ENCODE measurements at regions not wholly inside any gene's neighbourhood (a gene's known extent, or its start where the extent isn't known, plus 50 kb on each side); places are given as distances from the start of the nearest gene placed in this dataset.
"Not testable (repeated sequence)": the region's sequence is repeated elsewhere in the genome, so short reads cannot be mapped to it uniquely, and the experiment has no call there.

DNA sequence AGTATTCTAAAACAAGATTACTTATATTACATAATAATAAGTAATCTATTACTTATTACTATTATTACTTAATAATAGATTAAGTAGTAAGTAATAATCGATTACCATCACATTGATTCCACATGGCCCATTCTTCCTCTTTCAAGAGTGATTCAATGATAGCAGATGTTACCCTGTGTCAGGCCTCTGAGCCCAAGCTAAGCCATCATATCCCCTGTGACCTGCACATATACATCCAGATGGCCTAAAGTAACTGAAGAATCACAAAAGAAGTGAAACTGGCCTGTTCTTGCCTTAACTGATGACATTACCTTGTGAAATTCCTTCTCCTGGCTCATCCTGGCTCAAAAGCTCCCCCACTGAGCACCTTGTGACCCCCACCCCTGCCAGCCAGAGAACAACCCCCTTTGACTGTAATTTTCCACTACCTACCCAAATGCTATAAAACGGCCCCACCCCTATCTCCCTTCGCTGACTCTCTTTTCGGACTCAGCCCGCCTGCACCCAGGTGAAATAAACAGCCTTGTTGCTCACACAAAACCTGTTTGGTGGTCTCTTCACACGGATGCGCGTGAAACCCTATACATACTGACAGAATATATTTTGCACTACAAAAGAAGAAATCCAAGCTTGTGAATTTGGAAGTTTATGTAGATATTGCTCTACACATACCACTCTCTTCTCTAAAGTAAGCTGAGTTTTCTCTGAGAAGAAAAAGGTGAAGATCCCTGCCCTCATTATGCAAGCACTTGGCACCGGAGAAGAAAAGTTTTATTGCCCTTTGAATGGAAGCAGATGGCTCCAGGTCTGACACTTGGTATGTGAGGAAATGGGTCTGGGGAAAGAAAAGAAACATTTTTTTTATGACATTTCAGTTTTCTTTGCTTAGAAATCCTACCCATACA lies 488.6 kb upstream of the IMPG1 start:
- H3K27me3 Mint-ChIP-seq; H3K36me3 ChIP-seq (ENCODE audit: insufficient read depth, low read length); H3K36me3 Mint-ChIP-seq; H3K4me3 Mint-ChIP-seq; H3K4me3 ChIP-seq (ENCODE audit: low read length in 2 of 2); H3K9me3 ChIP-seq (ENCODE audit: control insufficient read depth in 1 of 2, low read length in 2 of 2); intact Hi-C loops (cut with micrococcal nuclease); H3K27me3 ChIP-seq (ENCODE audit: insufficient read depth, low read length); H3K27ac Mint-ChIP-seq; POLR2A ChIA-PET (ENCODE audit: partially characterized antibody); DNase-seq; H3K27ac ChIP-seq (ENCODE audit: low read depth, low read length); H3K4me1 ChIP-seq (ENCODE audit: insufficient read depth, low read length); H3K4me1 Mint-ChIP-seq; CTCF ChIA-PET (ENCODE audit: partially characterized antibody): not testable (repeated sequence)
- H3K9me3 Mint-ChIP-seq, result peaks cover 0 to 14% (median 2%) of the 10 kb centered on the region in 8 donors

DNA sequence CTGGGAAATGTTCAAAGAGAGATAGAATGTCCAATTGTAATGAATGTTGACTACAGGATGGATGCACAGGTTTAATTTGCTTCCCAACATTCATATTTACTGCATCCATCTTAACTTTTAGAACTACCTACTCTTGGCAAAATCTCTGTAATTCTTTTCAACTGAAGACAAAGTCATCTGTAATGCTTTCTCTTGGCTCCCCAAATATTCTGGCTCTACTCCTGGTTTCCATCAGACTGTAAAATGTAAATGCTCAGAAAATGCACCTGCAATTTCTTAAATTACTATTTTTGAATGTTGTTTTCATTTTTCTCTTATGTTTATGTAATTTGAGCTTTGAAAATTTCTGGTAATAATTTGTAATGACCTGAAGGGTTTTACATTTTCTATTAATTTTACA lies 480.8 kb upstream of the IMPG1 start:
- no peaks in the 10 kb centered on the region for H3K27me3 ChIP-seq (ENCODE audit: insufficient read depth, low read length)
- CTCF ChIA-PET (ENCODE audit: partially characterized antibody), result no interaction called here
- no peaks in the 10 kb centered on the region for H3K4me1 ChIP-seq (ENCODE audit: insufficient read depth, low read length)
- intact Hi-C loops (cut with micrococcal nuclease), result no loop called here
- Mint-ChIP-seq H3K4me1 (no peaks in the 10 kb centered on the region), H3K4me3 (no peak overlapping the region), H3K36me3 (no peaks in the 10 kb centered on the region), H3K9me3 (peaks cover 0 to 10% (median 3%) of the 10 kb centered on the region in 8 donors), H3K27me3 (no peaks in the 10 kb centered on the region), H3K27ac (no peak overlapping the region)
- no peak overlapping the region for H3K4me3 ChIP-seq (ENCODE audit: low read length in 2 of 2)
- POLR2A ChIA-PET (ENCODE audit: partially characterized antibody), result no interaction called here
- no peak overlapping the region for H3K27ac ChIP-seq (ENCODE audit: low read depth, low read length)
- H3K9me3 ChIP-seq (ENCODE audit: control insufficient read depth in 1 of 2, low read length in 2 of 2), result no peaks in the 10 kb centered on the region
- no peaks in the 10 kb centered on the region for H3K36me3 ChIP-seq (ENCODE audit: insufficient read depth, low read length)
- DNase-seq, result no peak

DNA sequence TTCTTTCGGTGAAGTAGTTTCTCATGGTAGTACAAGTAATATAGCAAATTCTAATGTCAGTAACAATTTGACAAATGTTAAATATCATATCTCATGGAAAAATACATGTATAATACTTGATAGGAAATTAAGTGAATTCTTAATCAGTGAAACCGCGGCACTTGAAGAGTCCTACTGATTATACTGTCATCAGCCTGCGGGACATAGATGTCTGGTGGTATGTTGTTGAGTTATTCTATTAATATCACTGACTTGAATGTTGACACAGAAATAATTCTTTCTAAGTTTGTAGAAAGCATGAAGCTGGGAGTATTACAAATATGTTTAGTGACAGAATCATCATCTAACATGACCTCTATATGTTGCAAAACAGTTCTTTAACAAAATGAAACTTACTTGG lies 479.8 kb upstream of the IMPG1 start:
- Mint-ChIP-seq H3K27me3 (no peaks in the 10 kb centered on the region), H3K36me3 (no peaks in the 10 kb centered on the region), H3K4me1 (no peaks in the 10 kb centered on the region), H3K27ac (no peak overlapping the region), H3K4me3 (no peak overlapping the region), H3K9me3 (peaks cover 0 to 10% (median 2%) of the 10 kb centered on the region in 8 donors)
- ChIA-PET POLR2A (ENCODE audit: partially characterized antibody) (no interaction called here), CTCF (ENCODE audit: partially characterized antibody) (no interaction called here)
- no peak for DNase-seq
- intact Hi-C loops (cut with micrococcal nuclease), result no loop called here
- Histone ChIP-seq H3K27me3 (ENCODE audit: insufficient read depth, low read length) (no peaks in the 10 kb centered on the region), H3K27ac (ENCODE audit: low read depth, low read length) (no peak overlapping the region), H3K4me1 (ENCODE audit: insufficient read depth, low read length) (no peaks in the 10 kb centered on the region), H3K36me3 (ENCODE audit: insufficient read depth, low read length) (no peaks in the 10 kb centered on the region), H3K4me3 (ENCODE audit: low read length in 2 of 2) (no peak overlapping the region), H3K9me3 (ENCODE audit: control insufficient read depth in 1 of 2, low read length in 2 of 2) (no peaks in the 10 kb centered on the region)

DNA sequence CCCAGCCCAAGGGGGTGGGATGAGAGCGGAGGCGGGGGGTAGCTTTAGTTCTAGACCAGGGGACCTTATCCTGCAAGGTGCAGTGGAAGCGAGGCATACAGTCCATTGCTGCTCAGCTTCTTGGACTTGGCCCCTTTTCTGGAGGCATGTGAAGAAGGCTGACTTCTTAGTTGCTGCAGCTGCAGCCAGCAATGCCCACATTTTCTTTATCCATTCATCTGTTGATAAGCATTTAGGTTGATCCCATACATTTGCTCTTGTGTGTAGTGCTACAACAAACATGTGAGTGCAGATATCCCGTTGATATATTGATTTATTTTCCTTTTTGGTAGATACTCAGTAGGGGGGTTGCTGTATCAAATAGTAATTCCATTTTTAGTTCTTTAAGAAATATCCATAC lies 461.2 kb upstream of the IMPG1 start:
- H3K4me3 ChIP-seq (ENCODE audit: low read length in 2 of 2), result no peak overlapping the region
- H3K36me3 Mint-ChIP-seq, result no peaks in the 10 kb centered on the region
- POLR2A ChIA-PET (ENCODE audit: partially characterized antibody), result no interaction called here
- no peaks in the 10 kb centered on the region for H3K4me1 Mint-ChIP-seq
- no peaks in the 10 kb centered on the region for H3K27me3 ChIP-seq (ENCODE audit: insufficient read depth, low read length)
- H3K27ac Mint-ChIP-seq, result no peak overlapping the region
- no peak overlapping the region for H3K27ac ChIP-seq (ENCODE audit: low read depth, low read length)
- no peak for DNase-seq
- intact Hi-C loops (cut with micrococcal nuclease), result no loop called here
- H3K4me3 Mint-ChIP-seq, result no peak overlapping the region
- CTCF ChIA-PET (ENCODE audit: partially characterized antibody), result no interaction called here
- H3K4me1 ChIP-seq (ENCODE audit: insufficient read depth, low read length), result no peaks in the 10 kb centered on the region
- H3K27me3 Mint-ChIP-seq, result no peaks in the 10 kb centered on the region
- H3K36me3 ChIP-seq (ENCODE audit: insufficient read depth, low read length), result no peaks in the 10 kb centered on the region
- H3K9me3 ChIP-seq (ENCODE audit: control insufficient read depth in 1 of 2, low read length in 2 of 2), result no peaks in the 10 kb centered on the region
- H3K9me3 Mint-ChIP-seq, result peaks cover 6 to 26% (median 11%) of the 10 kb centered on the region in 8 donors

DNA sequence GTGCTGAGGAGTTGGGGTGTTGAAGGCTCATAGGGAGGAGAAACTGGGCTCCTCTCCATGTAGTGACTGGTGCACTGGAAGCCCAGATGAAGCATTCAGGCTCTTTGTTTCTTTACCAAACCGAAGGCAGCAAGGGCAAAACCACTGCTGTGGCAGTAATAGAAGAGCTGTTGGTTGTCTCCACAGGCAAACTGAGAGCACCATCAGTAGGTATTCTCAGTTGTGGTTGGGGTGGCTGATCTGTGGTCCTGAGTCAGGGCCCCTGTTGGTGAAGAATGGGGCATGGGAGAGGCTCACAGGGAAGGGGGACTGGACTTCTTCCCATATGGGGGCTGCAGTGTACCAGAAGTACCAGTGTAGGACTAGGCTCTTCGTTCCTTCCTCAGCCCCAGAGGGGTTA lies 460.2 kb upstream of the IMPG1 start:
- Histone ChIP-seq H3K4me3 (ENCODE audit: low read length in 2 of 2) (no peak overlapping the region), H3K4me1 (ENCODE audit: insufficient read depth, low read length) (no peaks in the 10 kb centered on the region), H3K27me3 (ENCODE audit: insufficient read depth, low read length) (no peaks in the 10 kb centered on the region), H3K27ac (ENCODE audit: low read depth, low read length) (no peak overlapping the region), H3K9me3 (ENCODE audit: control insufficient read depth in 1 of 2, low read length in 2 of 2) (no peaks in the 10 kb centered on the region), H3K36me3 (ENCODE audit: insufficient read depth, low read length) (no peaks in the 10 kb centered on the region)
- H3K4me1 Mint-ChIP-seq, result no peaks in the 10 kb centered on the region
- no peaks in the 10 kb centered on the region for H3K36me3 Mint-ChIP-seq
- ChIA-PET CTCF (ENCODE audit: partially characterized antibody) (no interaction called here), POLR2A (ENCODE audit: partially characterized antibody) (no interaction called here)
- H3K4me3 Mint-ChIP-seq, result peak overlapping the region in 1 of 8 donors; percentile 32
- no peak overlapping the region for H3K27ac Mint-ChIP-seq
- DNase-seq, result no peak
- no peaks in the 10 kb centered on the region for H3K27me3 Mint-ChIP-seq
- H3K9me3 Mint-ChIP-seq, result peaks cover 8 to 23% (median 14%) of the 10 kb centered on the region in 8 donors
- intact Hi-C loops (cut with micrococcal nuclease), result no loop called here

DNA sequence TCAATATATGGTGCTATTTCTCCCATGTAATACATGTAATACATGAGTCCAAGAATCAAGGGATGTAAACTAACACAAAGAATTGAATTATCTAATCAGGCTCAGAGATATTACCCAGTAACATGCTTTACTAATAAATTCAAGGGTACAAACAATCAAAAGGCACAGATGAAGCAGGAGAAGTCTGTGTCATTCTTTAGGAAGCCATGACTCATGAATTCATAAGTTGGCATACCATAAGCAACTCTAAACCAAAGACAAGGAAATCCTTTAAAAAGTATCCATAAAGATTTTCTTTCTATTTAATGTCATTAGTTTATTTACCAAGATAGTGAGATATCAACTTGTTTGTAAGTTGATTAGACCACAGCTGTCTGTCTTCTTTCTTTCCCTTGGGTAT lies 446.0 kb upstream of the IMPG1 start:
- CTCF ChIA-PET (ENCODE audit: partially characterized antibody), result no interaction called here
- intact Hi-C loops (cut with micrococcal nuclease), result no loop called here
- H3K9me3 ChIP-seq (ENCODE audit: control insufficient read depth in 1 of 2, low read length in 2 of 2), result no peaks in the 10 kb centered on the region
- no peaks in the 10 kb centered on the region for H3K4me1 ChIP-seq (ENCODE audit: insufficient read depth, low read length)
- H3K36me3 Mint-ChIP-seq, result no peaks in the 10 kb centered on the region
- H3K27me3 ChIP-seq (ENCODE audit: insufficient read depth, low read length), result no peaks in the 10 kb centered on the region
- no peak overlapping the region for H3K27ac Mint-ChIP-seq
- H3K9me3 Mint-ChIP-seq, result peaks cover 2 to 26% (median 6%) of the 10 kb centered on the region in 8 donors
- H3K4me3 ChIP-seq (ENCODE audit: low read length in 2 of 2), result no peak overlapping the region
- DNase-seq, result no peak
- no peaks in the 10 kb centered on the region for H3K4me1 Mint-ChIP-seq
- POLR2A ChIA-PET (ENCODE audit: partially characterized antibody), result no interaction called here
- H3K4me3 Mint-ChIP-seq, result no peak overlapping the region
- H3K27ac ChIP-seq (ENCODE audit: low read depth, low read length), result no peak overlapping the region
- no peaks in the 10 kb centered on the region for H3K27me3 Mint-ChIP-seq
- H3K36me3 ChIP-seq (ENCODE audit: insufficient read depth, low read length), result no peaks in the 10 kb centered on the region

DNA sequence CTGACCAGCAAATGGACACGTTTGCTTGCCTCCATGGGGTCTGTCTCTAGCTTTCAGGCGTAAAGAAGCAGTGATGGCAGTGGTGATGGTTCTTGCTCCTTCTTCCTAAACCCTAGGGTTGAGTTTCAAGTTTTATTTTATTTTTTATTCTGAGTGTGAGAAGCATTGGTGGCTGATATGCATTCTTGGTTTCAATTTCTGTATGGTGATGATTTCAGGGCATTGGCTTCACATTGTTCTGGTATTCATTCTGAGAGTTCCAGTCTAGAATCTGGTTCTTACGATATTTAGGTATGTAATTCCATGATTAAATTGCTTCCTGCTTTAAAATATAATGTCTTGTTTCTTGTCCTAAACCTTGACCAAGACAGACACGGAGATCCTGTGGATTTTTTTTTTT lies 444.5 kb upstream of the IMPG1 start:
- ChIA-PET POLR2A (ENCODE audit: partially characterized antibody) (no interaction called here), CTCF (ENCODE audit: partially characterized antibody) (no interaction called here)

More for the DNA sequence above, 444.5 kb upstream of the IMPG1 start:
- Mint-ChIP-seq H3K4me3 (no peak overlapping the region), H3K4me1 (no peaks in the 10 kb centered on the region), H3K27ac (no peak overlapping the region), H3K36me3 (no peaks in the 10 kb centered on the region), H3K27me3 (no peaks in the 10 kb centered on the region), H3K9me3 (peaks cover 0 to 27% (median 8%) of the 10 kb centered on the region in 8 donors)
- H3K9me3 ChIP-seq (ENCODE audit: control insufficient read depth in 1 of 2, low read length in 2 of 2), result no peaks in the 10 kb centered on the region
- H3K27me3 ChIP-seq (ENCODE audit: insufficient read depth, low read length), result no peaks in the 10 kb centered on the region
- intact Hi-C loops (cut with micrococcal nuclease), result no loop called here
- H3K4me3 ChIP-seq (ENCODE audit: low read length in 2 of 2), result no peak overlapping the region
- H3K27ac ChIP-seq (ENCODE audit: low read depth, low read length), result no peak overlapping the region
- no peaks in the 10 kb centered on the region for H3K36me3 ChIP-seq (ENCODE audit: insufficient read depth, low read length)
- no peaks in the 10 kb centered on the region for H3K4me1 ChIP-seq (ENCODE audit: insufficient read depth, low read length)
- DNase-seq, result no peak

Data from CD4-positive, alpha-beta memory T cell (primary cell).